ENCODE measurements at regions not wholly inside any gene's neighbourhood (a gene's known extent, or its start where the extent isn't known, plus 50 kb on each side); places are given as distances from the start of the nearest gene placed in this dataset.

GRCh38 chr17:34709158-34709754, 129.9 kb downstream of the TMEM132E start:
- Mint-ChIP-seq H3K36me3 (no peaks in the 10 kb centered on the region), H3K9me3 (peaks cover 0 to 2% (median 0%) of the 10 kb centered on the region in 7 donors), H3K4me1 (no peaks in the 10 kb centered on the region), H3K27ac (no peak overlapping the region), H3K27me3 (ENCODE audit: low read depth in 3 of 3) (peaks cover 0 to 4% (median 4%) of the 10 kb centered on the region in 3 donors), H3K4me3 (no peak overlapping the region)
- 74% methylated on average over 7 of the region's 8 CpGs for WGBS (ENCODE audit: insufficient coverage)
- Histone ChIP-seq H3K27me3 (ENCODE audit: control insufficient read depth in 2 of 2, insufficient read depth in 2 of 2, low read length in 2 of 2) (no peaks in the 10 kb centered on the region), H4K20me1 (ENCODE audit: insufficient read depth, low read length) (no peaks in the 10 kb centered on the region), H2AFZ (ENCODE audit: insufficient read depth, low read depth, low read length, poor library complexity, severe bottlenecking) (no peak overlapping the region), H3K9ac (ENCODE audit: insufficient read depth, low read length, poor library complexity, severe bottlenecking) (no peak overlapping the region), H3K4me1 (ENCODE audit: control insufficient read depth in 1 of 2, insufficient read depth in 2 of 2, low read length in 2 of 2) (no peaks in the 10 kb centered on the region), H3K79me2 (ENCODE audit: insufficient read depth, low read length) (no peaks in the 10 kb centered on the region), H3K4me3 (replicated peaks in 1 of 3; ENCODE audit: low read depth in 2 of 3, low read length in 3 of 3) (no peak overlapping the region), H3K4me2 (replicated peaks; ENCODE audit: extremely low read depth, low read length, poor library complexity, severe bottlenecking) (no peak overlapping the region), H3K9me3 (replicated peaks in 1 of 2; ENCODE audit: control insufficient read depth in 1 of 2, insufficient read depth in 1 of 2, low read length in 2 of 2) (no peaks in the 10 kb centered on the region), H3K36me3 (replicated peaks in 1 of 2; ENCODE audit: control insufficient read depth in 1 of 2, insufficient read depth in 2 of 2, low read length in 2 of 2) (no peaks in the 10 kb centered on the region), H3K27ac (ENCODE audit: low read depth in 1 of 2, low read length in 2 of 2) (no peak overlapping the region)
- no peak for DNase-seq
- intact Hi-C loops (cut with micrococcal nuclease): no loop called here
- TF ChIP-seq CTCF (IDR thresholded peaks at IDR 0.05): no peak

GRCh38 chr17:34706029-34706428, 126.6 kb downstream of the TMEM132E start:
- Histone ChIP-seq H3K4me2 (replicated peaks; ENCODE audit: extremely low read depth, low read length, poor library complexity, severe bottlenecking) (no peak overlapping the region), H3K4me3 (replicated peaks in 1 of 3; ENCODE audit: low read depth in 2 of 3, low read length in 3 of 3) (no peak overlapping the region), H4K20me1 (ENCODE audit: insufficient read depth, low read length) (no peaks in the 10 kb centered on the region), H2AFZ (ENCODE audit: insufficient read depth, low read depth, low read length, poor library complexity, severe bottlenecking) (no peak overlapping the region), H3K9ac (ENCODE audit: insufficient read depth, low read length, poor library complexity, severe bottlenecking) (no peak overlapping the region), H3K36me3 (replicated peaks in 1 of 2; ENCODE audit: control insufficient read depth in 1 of 2, insufficient read depth in 2 of 2, low read length in 2 of 2) (no peaks in the 10 kb centered on the region), H3K4me1 (ENCODE audit: control insufficient read depth in 1 of 2, insufficient read depth in 2 of 2, low read length in 2 of 2) (no peaks in the 10 kb centered on the region), H3K79me2 (ENCODE audit: insufficient read depth, low read length) (no peaks in the 10 kb centered on the region), H3K27ac (ENCODE audit: low read depth in 1 of 2, low read length in 2 of 2) (no peak overlapping the region), H3K27me3 (ENCODE audit: control insufficient read depth in 2 of 2, insufficient read depth in 2 of 2, low read length in 2 of 2) (no peaks in the 10 kb centered on the region), H3K9me3 (replicated peaks in 1 of 2; ENCODE audit: control insufficient read depth in 1 of 2, insufficient read depth in 1 of 2, low read length in 2 of 2) (no peaks in the 10 kb centered on the region)
- H3K9me3 Mint-ChIP-seq: peaks cover 0 to 2% (median 0%) of the 10 kb centered on the region in 7 donors
- no peaks in the 10 kb centered on the region for H3K36me3 Mint-ChIP-seq
- no peak overlapping the region for H3K27ac Mint-ChIP-seq
- 0% methylated on average over 2 of the region's 4 CpGs for WGBS (ENCODE audit: insufficient coverage)
- no peak overlapping the region for H3K4me3 Mint-ChIP-seq
- no peak for DNase-seq
- peaks cover 0 to 2% (median 0%) of the 10 kb centered on the region in 3 donors for H3K27me3 Mint-ChIP-seq (ENCODE audit: low read depth in 3 of 3)
- no peaks in the 10 kb centered on the region for H3K4me1 Mint-ChIP-seq
- intact Hi-C loops (cut with micrococcal nuclease): no loop called here
- TF ChIP-seq CTCF (IDR thresholded peaks at IDR 0.05): no peak
